K562 (cell line): ENCODE measurements at regions not wholly inside any gene's neighbourhood (a gene's known extent, or its start where the extent isn't known, plus 50 kb on each side); places are given as distances from the start of the nearest gene placed in this dataset.

Source experiments
- CBX2 ChIP-seq: fragments of 200-600 bp; sonication (generic); IDR thresholded peaks from one replicate; pipeline ENCODE4 v1.6.1; 2012; ENCODE audit warnings: mild to moderate bottlenecking, low read length, inconsistent platforms; ENCODE audit not compliant: insufficient read depth, poor library complexity, severe bottlenecking
- E2F3 ChIP-seq: fragments of 250-450 bp; sonication (Bioruptor Pico); IDR thresholded peaks from 2 replicates; pipeline ENCODE4 v1.4.0; 2020; ENCODE audit warnings: mild to moderate bottlenecking
- HCFC1 ChIP-seq: IDR thresholded peaks from 2 replicates; pipeline ENCODE4 v1.6.1; 2012; ENCODE audit warnings: low read depth, low read length, improper control_type of control experiment
- HES1 ChIP-seq: fragments of 450-650 bp; IDR thresholded peaks from 2 replicates; pipeline ENCODE4 v1.6.1; 2016; ENCODE audit warnings: low read depth, mild to moderate bottlenecking, moderate library complexity
- MAFF ChIP-seq: IDR thresholded peaks from 2 replicates; pipeline ENCODE4 v1.6.1; 2012; ENCODE audit warnings: low read length, improper control_type of control experiment
- MEF2A ChIP-seq: IDR thresholded peaks from 2 replicates; pipeline ENCODE4 v1.6.1; 2011; ENCODE audit warnings: low read depth, mild to moderate bottlenecking, low read length, moderate library complexity; ENCODE audit not compliant: control insufficient read depth
- MEF2D ChIP-seq: conservative IDR thresholded peaks from 2 replicates; pipeline ENCODE4 v1.6.1; 2016; ENCODE audit warnings: low read depth, missing genetic modification characterization, missing compliant biosample characterization
- NFATC3 ChIP-seq: fragments of 450-650 bp; IDR thresholded peaks from 2 replicates; pipeline ENCODE4 v1.6.1; 2017; ENCODE audit warnings: mild to moderate bottlenecking
- NFE2L1 ChIP-seq: fragments of 450-650 bp; IDR thresholded peaks from 2 replicates; pipeline ENCODE4 v1.6.1; 2016; ENCODE audit warnings: missing genetic modification characterization, low read depth, mild to moderate bottlenecking, missing compliant biosample characterization, moderate library complexity, borderline replicate concordance
- PRMT5 ChIP-seq: sonication (generic); formaldehyde crosslinking; IDR thresholded peaks from 2 replicates; pipeline ENCODE4 v1.5.0; 2020; ENCODE audit warnings: missing genetic modification reagents
- PURB ChIP-seq: sonication (generic); formaldehyde crosslinking; IDR thresholded peaks from 2 replicates; pipeline ENCODE4 v1.9.0; 2021; ENCODE audit warnings: low read depth, mild to moderate bottlenecking, missing genetic modification reagents
- RAD51 ChIP-seq: fragments of 450-650 bp; IDR thresholded peaks from 2 replicates; pipeline ENCODE4 v1.7.1; 2016; ENCODE audit warnings: low read depth, mild to moderate bottlenecking, borderline replicate concordance
- RBBP5 ChIP-seq: fragments of 200-600 bp; sonication (generic); IDR thresholded peaks from 2 replicates; pipeline ENCODE4 v1.6.1; 2012; ENCODE audit warnings: borderline replicate concordance, mild to moderate bottlenecking, low read length, control low read depth, inconsistent platforms; ENCODE audit not compliant: insufficient read depth, poor library complexity, severe bottlenecking
- RCOR1 ChIP-seq, 2 experiments: IDR thresholded peaks; 2 replicates each; pipeline ENCODE4 v1.6.1; 2012; ENCODE audit warnings: low read depth in 2 of 2, low read length in 2 of 2, borderline replicate concordance in 1 of 2, improper control_type of control experiment in 1 of 2
- SIX5 ChIP-seq, 2 experiments: IDR thresholded peaks; 2 replicates each; pipeline ENCODE4 v1.6.1; 2011; ENCODE audit warnings: low read length in 2 of 2, borderline replicate concordance in 1 of 2, low read depth in 1 of 2, mild to moderate bottlenecking in 1 of 2, moderate library complexity in 1 of 2; ENCODE audit not compliant: insufficient read depth in 1 of 2
- TEAD2 ChIP-seq: fragments of 450-650 bp; IDR thresholded peaks from 2 replicates; pipeline ENCODE4 v1.6.1; 2016; ENCODE audit warnings: missing genetic modification characterization, control low read depth, missing compliant biosample characterization
- ZBTB5 ChIP-seq: fragments of 450-650 bp; IDR thresholded peaks from 2 replicates; pipeline ENCODE4 v1.6.1; 2017; ENCODE audit warnings: antibody characterized with exemption
- ZNF124 ChIP-seq: sonication (generic); formaldehyde crosslinking; IDR thresholded peaks from 2 replicates; pipeline ENCODE4 v1.8.1; 2022; ENCODE audit warnings: missing genetic modification reagents
- ZNF143 ChIP-seq: sonication (generic); formaldehyde crosslinking; IDR thresholded peaks from 2 replicates; pipeline ENCODE4 v1.9.0; 2022; ENCODE audit warnings: mild to moderate bottlenecking, missing genetic modification reagents
- ZNF184 ChIP-seq: sonication (generic); formaldehyde crosslinking; IDR thresholded peaks from 2 replicates; pipeline ENCODE4 v1.5.0; 2020; ENCODE audit warnings: missing genetic modification reagents
- ZNF23 ChIP-seq: fragments of 250-450 bp; sonication (Bioruptor Pico); IDR thresholded peaks from 2 replicates; pipeline ENCODE4 v1.4.0; 2020; ENCODE audit warnings: mild to moderate bottlenecking
- TF ChIP-seq, protein P1 (sequence below): fragments of 200-800 bp; sonication (Bioruptor generic); IDR thresholded peaks from 2 replicates; pipeline ENCODE4 v1.6.1; 2017; ENCODE audit warnings: missing genetic modification characterization, missing compliant biosample characterization
- TF ChIP-seq, protein P2 (sequence below): fragments of 250-450 bp; sonication (Bioruptor Pico); IDR thresholded peaks from 2 replicates; pipeline ENCODE4 v1.4.0; 2020; ENCODE audit warnings: mild to moderate bottlenecking
- TF ChIP-seq, protein P3 (sequence below): sonication (generic); formaldehyde crosslinking; IDR thresholded peaks from 2 replicates; pipeline ENCODE4 v1.9.0; 2022; ENCODE audit warnings: mild to moderate bottlenecking, missing genetic modification reagents

GRCh38 chr16:86634292-86634691 is 55.9 kb downstream of the FOXL1 start (continued):
- TF ChIP-seq, protein P1, sequence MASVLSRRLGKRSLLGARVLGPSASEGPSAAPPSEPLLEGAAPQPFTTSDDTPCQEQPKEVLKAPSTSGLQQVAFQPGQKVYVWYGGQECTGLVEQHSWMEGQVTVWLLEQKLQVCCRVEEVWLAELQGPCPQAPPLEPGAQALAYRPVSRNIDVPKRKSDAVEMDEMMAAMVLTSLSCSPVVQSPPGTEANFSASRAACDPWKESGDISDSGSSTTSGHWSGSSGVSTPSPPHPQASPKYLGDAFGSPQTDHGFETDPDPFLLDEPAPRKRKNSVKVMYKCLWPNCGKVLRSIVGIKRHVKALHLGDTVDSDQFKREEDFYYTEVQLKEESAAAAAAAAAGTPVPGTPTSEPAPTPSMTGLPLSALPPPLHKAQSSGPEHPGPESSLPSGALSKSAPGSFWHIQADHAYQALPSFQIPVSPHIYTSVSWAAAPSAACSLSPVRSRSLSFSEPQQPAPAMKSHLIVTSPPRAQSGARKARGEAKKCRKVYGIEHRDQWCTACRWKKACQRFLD (CRISPR knock-in tag) = no peak
- no peak for TF ChIP-seq ZBTB5
- TF ChIP-seq ZNF124 (CRISPR knock-in tag) = no peak
- TF ChIP-seq ZNF23 (CRISPR knock-in tag) = no peak
- TF ChIP-seq, protein P2, sequence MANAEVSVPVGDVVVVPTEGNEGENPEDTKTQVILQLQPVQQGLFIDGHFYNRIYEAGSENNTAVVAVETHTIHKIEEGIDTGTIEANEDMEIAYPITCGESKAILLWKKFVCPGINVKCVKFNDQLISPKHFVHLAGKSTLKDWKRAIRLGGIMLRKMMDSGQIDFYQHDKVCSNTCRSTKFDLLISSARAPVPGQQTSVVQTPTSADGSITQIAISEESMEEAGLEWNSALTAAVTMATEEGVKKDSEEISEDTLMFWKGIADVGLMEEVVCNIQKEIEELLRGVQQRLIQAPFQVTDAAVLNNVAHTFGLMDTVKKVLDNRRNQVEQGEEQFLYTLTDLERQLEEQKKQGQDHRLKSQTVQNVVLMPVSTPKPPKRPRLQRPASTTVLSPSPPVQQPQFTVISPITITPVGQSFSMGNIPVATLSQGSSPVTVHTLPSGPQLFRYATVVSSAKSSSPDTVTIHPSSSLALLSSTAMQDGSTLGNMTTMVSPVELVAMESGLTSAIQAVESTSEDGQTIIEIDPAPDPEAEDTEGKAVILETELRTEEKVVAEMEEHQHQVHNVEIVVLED (CRISPR knock-in tag) = no peak
- no peak for TF ChIP-seq NFE2L1 (tag)
- TF ChIP-seq MEF2D (tag) = no peak
- TF ChIP-seq PRMT5 = no peak
- TF ChIP-seq PURB (CRISPR knock-in tag) = no peak
- no peak for TF ChIP-seq E2F3 (CRISPR knock-in tag)
- TF ChIP-seq NFATC3 = no peak
- peak; percentile 69 for TF ChIP-seq ZNF143 (CRISPR knock-in tag)
- TF ChIP-seq HCFC1 = peak; percentile 81
- TF ChIP-seq CBX2 = no peak
- peak; percentile 56 to 58; a peak in 3 of 4 replicates for TF ChIP-seq SIX5 (IDR thresholded peaks at IDR 0.05; ENCODE audit: borderline replicate concordance in 1 of 2, insufficient read depth in 1 of 2, low read depth in 1 of 2, low read length in 2 of 2)
- TF ChIP-seq ZNF184 = no peak
- no peak for TF ChIP-seq MAFF
- no peak for TF ChIP-seq MEF2A
- no peak for TF ChIP-seq RCOR1 (IDR thresholded peaks at IDR 0.05; ENCODE audit: borderline replicate concordance in 1 of 2, low read depth in 2 of 2, low read length in 2 of 2)
- TF ChIP-seq, protein P3, sequence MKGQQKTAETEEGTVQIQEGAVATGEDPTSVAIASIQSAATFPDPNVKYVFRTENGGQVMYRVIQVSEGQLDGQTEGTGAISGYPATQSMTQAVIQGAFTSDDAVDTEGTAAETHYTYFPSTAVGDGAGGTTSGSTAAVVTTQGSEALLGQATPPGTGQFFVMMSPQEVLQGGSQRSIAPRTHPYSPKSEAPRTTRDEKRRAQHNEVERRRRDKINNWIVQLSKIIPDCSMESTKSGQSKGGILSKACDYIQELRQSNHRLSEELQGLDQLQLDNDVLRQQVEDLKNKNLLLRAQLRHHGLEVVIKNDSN (CRISPR knock-in tag) = peak; percentile 76
- no peak for TF ChIP-seq RBBP5
- peak; percentile 47; the same call in 1 of the 2 replicates for TF ChIP-seq RAD51
- no peak for TF ChIP-seq TEAD2 (tag)
- no peak for TF ChIP-seq HES1
